Sigmoid colon (tissue), 4 donors: ENCODE measurements at regions not wholly inside any gene's neighbourhood (a gene's known extent, or its start where the extent isn't known, plus 50 kb on each side); places are given as distances from the start of the nearest gene placed in this dataset.
"Not testable (repeated sequence)": the region's sequence is repeated elsewhere in the genome, so short reads cannot be mapped to it uniquely, and the experiment has no call there.

Experiments
- CTCF ChIP-seq, 4 experiments: fragments of 450-650 bp in 3 of 4; fragments of 200-600 bp in 1 of 4; IDR thresholded peaks; one replicate each; pipeline ENCODE4 v1.5.1; 2016 to 2019; ENCODE audit warnings: antibody characterized with exemption in 4 of 4, mild to moderate bottlenecking in 3 of 4, moderate library complexity in 2 of 4
- EP300 ChIP-seq, 4 donors: sonication (generic); formaldehyde crosslinking; IDR thresholded peaks; one replicate each; pipeline ENCODE4 v1.6.1; 2017; ENCODE audit warnings: antibody characterized with exemption in 4 of 4
- POLR2A ChIP-seq, 2 donors: fragments of 450-650 bp; IDR thresholded peaks; one replicate each; pipeline ENCODE4 v1.6.1; 2016; ENCODE audit warnings: antibody characterized with exemption in 2 of 2, mild to moderate bottlenecking in 2 of 2, moderate library complexity in 2 of 2
- POLR2AphosphoS5 ChIP-seq, 4 donors: sonication (generic); formaldehyde crosslinking; IDR thresholded peaks; one replicate each; pipeline ENCODE4 v1.6.1; 2017; ENCODE audit warnings: antibody characterized with exemption in 4 of 4

GRCh38 chr12:89266574-89267188 is 85.6 kb downstream of the DUSP6 start:
- TF ChIP-seq CTCF, POLR2A, EP300, POLR2AphosphoS5 (IDR thresholded peaks at IDR 0.05): not testable (repeated sequence)
